SKM-1 treated with dmso at 0.1 percent for 144 hours (cell line): ENCODE measurements at regions not wholly inside any gene's neighbourhood (a gene's known extent, or its start where the extent isn't known, plus 50 kb on each side); places are given as distances from the start of the nearest gene placed in this dataset.
"Not testable (repeated sequence)": the region's sequence is repeated elsewhere in the genome, so short reads cannot be mapped to it uniquely, and the experiment has no call there.

Experiments used
- DNase-seq: peaks from one replicate; lab custom pipeline; 2025; ENCODE audit not compliant: unreplicated experiment; lab: John Stamatoyannopoulos, UW

GRCh38 chr7:109579901-109580300, 1010.2 kb downstream of the DNAJB9 start:
- DNase-seq: no peak

DNA sequence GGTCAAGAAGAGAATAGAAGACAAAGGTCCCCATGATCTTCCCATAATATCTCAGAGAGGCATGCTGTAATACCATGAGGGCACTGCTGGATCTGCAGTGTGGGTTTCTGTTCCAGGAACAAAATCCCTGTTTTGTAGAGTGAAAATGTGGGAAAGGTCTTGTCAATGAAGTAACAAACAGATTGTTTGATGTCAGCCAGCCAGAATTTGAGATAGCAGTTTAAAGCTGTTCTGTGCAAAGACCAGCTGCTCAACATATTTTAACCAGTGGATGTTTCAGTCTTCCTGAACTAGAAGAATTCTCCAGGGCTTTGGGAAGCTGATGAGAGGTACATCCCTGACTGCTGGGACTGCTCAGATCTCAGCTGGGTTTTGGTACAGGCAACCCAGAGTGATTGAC, 1012.5 kb downstream of the DNAJB9 start:
- no peak for DNase-seq

GRCh38 chr7:109596948-109597347, 1027.3 kb downstream of the DNAJB9 start:
- DNase-seq: not testable (repeated sequence)

- no peak for DNase-seq
Measured at GRCh38 chr7:109611656-109612055, 1042.0 kb downstream of the DNAJB9 start.

GRCh38 chr7:109616551-109617069, 1046.9 kb downstream of the DNAJB9 start:
- DNase-seq: no peak

GRCh38 chr7:109622320-109622719, 1052.6 kb downstream of the DNAJB9 start:
- no peak for DNase-seq

GRCh38 chr7:109632890-109633289, 1063.2 kb downstream of the DNAJB9 start:
- not testable (repeated sequence) for DNase-seq

GRCh38 chr7:109635374-109635773, 1065.7 kb downstream of the DNAJB9 start:
- no peak for DNase-seq

DNA sequence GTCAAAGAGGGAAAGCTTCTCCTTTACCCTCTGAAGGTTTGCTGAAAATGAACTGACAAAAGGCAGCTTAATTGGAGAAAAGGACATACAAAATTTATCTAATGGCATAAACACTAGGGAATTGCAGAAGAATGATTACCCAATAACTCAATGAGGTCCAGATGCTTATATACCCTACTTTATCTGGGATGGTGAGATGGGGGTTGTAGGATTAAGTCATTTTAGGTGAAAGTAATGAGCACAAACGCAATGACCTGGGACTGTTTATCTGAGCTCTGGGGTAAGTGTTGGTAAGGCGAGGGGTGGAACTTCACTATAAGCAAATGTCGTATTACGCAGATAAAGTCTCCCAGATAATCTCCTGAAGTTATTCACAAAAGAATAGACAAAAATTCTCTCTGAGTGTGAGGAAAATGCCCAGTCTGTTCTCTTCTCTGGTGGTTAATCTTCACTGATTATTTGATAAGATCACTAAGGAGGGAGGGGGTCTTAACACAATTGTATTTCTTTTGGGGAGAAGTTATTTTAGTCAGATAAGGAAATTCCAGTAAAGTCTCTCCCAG, 1067.8 kb downstream of the DNAJB9 start:
- DNase-seq: no peak

DNA sequence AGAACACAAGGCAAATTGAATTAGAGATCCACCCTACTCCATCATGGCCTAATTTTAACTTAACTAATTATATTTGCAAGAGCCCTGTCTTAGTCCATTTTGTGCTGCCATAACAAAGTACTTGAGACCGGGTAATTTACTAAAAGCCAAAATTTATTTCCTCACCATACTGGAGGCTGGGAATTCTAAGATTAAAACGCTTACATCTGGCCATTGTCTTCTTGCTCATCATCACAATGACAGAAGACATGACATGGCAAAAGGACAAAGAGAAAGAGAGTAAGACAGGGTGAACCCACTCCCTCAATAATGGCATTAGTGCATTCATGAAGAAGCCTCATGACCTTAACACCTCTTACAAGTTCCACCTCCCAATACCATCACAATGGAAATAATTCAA, 1068.6 kb downstream of the DNAJB9 start:
- no peak for DNase-seq

- DNase-seq: no peak
Measured at GRCh38 chr7:109639561-109639960, 1069.9 kb downstream of the DNAJB9 start.

- no peak for DNase-seq
Measured at GRCh38 chr7:109641445-109641844, 1071.8 kb downstream of the DNAJB9 start.

GRCh38 chr7:109646124-109646523, 1076.5 kb downstream of the DNAJB9 start:
- DNase-seq: no peak

DNA sequence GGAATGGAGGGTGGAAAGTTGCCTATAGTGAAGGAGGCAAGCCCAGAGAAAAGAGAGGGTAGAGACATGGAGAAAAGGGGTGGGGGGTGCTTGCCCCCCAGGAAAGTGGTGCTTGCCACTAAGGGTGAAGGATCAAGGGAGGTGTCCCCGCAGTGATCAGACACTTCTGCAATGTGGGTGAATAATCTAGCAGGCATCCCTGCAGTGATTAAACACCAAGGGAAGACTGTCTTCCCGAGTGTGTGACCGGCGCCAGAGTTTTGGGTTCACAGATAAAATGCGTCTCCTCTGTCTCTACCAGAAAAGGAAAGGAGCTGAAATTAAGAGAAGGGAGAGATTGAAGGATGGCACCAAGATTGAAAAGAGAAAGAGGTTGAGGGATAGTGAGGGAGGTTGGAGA, 1076.9 kb downstream of the DNAJB9 start:
- not testable (repeated sequence) for DNase-seq

- DNase-seq: not testable (repeated sequence)
Measured at GRCh38 chr7:109647263-109647662, 1077.6 kb downstream of the DNAJB9 start.

GRCh38 chr7:109659261-109659660, 1089.6 kb downstream of the DNAJB9 start:
- no peak for DNase-seq

DNA sequence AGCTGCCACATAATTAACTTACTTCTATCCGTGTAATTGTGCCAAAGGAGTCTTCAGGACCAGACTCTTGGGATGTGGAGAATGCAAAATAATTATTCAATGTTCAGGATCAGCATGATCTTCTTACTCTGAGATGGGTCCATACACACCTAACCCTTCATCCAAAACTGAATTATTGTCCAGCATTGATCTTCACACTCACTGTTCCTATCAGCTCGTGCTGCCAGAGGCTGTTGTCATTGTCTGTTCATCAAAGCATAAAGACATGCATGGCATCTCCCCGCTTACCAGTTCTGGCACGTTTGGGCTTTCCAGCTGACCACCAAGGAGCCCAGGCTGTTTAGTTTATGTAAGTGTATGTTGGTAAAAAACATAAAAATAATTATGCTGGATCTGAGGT, 1090.7 kb downstream of the DNAJB9 start:
- no peak for DNase-seq

DNA sequence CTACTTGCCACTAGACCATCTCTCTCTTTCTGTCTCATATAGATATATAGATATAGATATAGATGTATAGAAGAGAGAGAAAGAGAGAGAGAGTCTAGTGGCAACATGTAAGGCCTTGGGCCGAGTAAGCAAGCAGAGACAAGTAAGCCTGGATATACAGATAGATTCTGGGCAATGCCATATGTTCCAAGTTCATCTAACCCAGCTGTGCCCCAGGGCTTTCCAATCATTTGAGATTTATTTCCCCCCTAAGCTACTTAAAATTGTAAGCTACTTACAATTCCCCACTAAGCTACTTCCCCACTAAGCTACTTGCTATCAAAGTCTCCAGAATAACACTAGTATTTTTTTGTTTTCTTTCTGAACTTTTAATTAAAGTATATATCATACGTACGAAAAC, 1094.1 kb downstream of the DNAJB9 start:
- no peak for DNase-seq

DNA sequence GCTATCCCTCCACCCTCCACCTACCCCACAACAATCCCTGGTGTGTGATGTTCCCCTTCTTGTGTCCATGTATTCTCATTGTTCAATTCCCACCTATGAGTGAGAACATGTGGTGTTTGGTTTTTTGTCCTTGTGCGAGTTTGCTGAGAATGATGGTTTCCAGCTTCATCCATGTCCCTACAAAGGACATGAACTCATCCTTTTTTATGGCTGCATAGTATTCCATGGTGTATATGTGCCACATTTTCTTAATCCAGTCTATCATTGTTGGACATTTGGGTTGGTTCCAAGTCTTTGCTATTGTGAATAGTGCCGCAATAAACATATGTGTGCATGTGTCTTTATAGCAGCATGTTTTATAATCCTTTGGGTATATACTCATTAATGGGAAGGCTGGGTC, 1117.6 kb downstream of the DNAJB9 start:
- DNase-seq: not testable (repeated sequence)

DNA sequence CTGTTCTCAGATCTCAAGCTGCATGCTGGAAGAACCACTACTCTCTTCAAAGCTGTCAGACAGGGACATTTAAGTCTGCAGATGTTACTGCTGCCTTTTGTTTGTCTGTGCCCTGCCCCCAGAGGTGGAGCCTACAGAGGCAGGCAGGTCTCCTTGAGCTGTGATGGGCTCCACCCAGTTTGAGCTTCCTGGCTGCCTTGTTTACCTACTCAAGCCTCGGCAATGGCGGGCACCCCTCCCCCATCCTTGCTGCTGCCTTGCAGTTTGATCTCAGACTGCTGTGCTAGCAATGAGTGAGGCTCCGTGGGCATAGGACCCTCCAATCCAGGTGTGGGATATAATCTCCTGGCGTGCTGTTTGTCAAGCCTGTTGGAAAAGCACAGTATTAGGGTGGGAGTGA, 1122.9 kb downstream of the DNAJB9 start:
- DNase-seq: not testable (repeated sequence)

DNA sequence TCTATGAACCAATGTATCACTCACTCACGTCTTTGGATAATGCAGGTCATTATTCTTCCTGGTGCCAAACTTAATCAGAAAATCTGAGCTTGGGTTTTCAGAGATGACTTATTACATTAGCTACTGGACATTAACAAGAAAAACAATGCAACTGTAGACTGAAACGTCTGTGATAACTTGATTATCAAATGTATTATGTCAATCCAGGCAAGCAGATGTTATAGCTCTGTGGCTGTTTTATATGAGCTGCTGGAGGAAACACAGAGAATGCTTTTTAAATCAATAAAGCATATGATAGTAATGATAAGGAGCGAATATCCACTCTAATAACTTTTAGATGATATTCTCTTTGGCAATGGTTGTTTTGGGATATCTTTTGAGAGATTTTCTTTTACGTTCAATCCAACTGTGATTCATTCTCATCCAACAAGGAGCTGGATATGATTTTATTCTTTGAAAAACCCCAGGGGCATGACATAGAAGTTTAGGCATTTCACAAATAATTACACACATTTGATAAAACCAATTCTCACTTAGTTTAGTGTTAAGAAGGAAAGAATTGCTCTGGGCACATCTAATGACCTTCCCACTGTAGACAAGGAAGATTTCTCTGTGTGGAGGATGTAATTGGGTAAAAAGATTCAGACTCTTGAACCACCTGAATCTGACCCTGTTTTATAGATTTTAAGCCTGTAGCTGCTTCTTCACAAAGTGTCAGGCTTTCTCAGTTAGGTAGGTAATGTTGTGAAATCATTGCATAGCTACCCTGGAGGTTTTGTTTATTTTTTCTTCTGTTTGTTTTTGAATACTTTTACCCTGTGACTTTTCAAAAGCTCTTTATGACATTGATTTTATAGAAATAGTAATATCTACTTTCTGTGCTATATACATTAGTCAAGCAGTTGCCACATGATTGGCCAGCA, 1124.7 kb downstream of the DNAJB9 start:
- DNase-seq: no peak

DNA sequence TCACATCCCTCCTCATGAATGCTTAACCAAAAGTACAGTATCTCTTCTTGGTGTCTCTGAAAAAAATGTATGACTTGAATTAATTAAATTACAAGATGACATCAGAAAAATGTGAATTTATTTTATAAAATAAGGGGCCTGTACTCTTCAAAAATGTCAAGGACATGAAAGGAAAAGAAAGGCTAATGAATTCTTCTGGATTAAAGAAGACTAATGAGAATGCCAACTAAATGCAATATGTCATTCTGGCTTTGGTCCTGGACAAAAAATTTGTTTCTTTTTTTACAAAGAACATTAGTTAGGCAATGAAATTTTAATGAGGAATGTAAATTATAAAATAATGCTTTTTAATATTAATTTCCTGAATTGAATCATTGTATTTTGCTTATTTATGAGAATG, 1125.7 kb downstream of the DNAJB9 start:
- no peak for DNase-seq
